ENCODE measurements at regions not wholly inside any gene's neighbourhood (a gene's known extent, or its start where the extent isn't known, plus 50 kb on each side); places are given as distances from the start of the nearest gene placed in this dataset.
"Not testable (repeated sequence)": the region's sequence is repeated elsewhere in the genome, so short reads cannot be mapped to it uniquely, and the experiment has no call there.

GRCh38 chr1:29800522-29800956 lies 564.2 kb downstream of the PTPRU start:
- DNase-seq: no peak

- DNase-seq: no peak
Measured at GRCh38 chr1:29800120-29800519, 563.8 kb downstream of the PTPRU start.

- DNase-seq: no peak
Measured at GRCh38 chr1:29798699-29799566, 562.6 kb downstream of the PTPRU start.

GRCh38 chr1:29797125-29797524 lies 560.8 kb downstream of the PTPRU start:
- DNase-seq: not testable (repeated sequence)

GRCh38 chr1:29795965-29796364 lies 559.6 kb downstream of the PTPRU start:
- not testable (repeated sequence) for DNase-seq

- no peak for DNase-seq
Measured at GRCh38 chr1:29793653-29794348, 557.5 kb downstream of the PTPRU start.

- DNase-seq: peak; percentile 36
Measured at GRCh38 chr1:29793101-29793546, 556.8 kb downstream of the PTPRU start.

GRCh38 chr1:29789910-29790247 lies 553.6 kb downstream of the PTPRU start:
- DNase-seq: no peak

GRCh38 chr1:29789221-29789909 lies 553.0 kb downstream of the PTPRU start:
- no peak for DNase-seq

GRCh38 chr1:29786791-29787732 lies 550.7 kb downstream of the PTPRU start:
- no peak for DNase-seq

- DNase-seq: no peak
Measured at GRCh38 chr1:29786195-29786594, 549.9 kb downstream of the PTPRU start.

GRCh38 chr1:29785554-29785953 lies 549.2 kb downstream of the PTPRU start:
- DNase-seq: no peak

- no peak for DNase-seq
Measured at GRCh38 chr1:29785137-29785527, 548.8 kb downstream of the PTPRU start.

- no peak for DNase-seq
Measured at GRCh38 chr1:29784276-29785136, 548.2 kb downstream of the PTPRU start.

- DNase-seq: no peak
Measured at GRCh38 chr1:29783508-29784275, 547.4 kb downstream of the PTPRU start.

GRCh38 chr1:29782846-29783507 lies 546.7 kb downstream of the PTPRU start:
- DNase-seq: no peak

GRCh38 chr1:29779146-29779545 lies 542.8 kb downstream of the PTPRU start:
- no peak for DNase-seq

- DNase-seq: no peak
Measured at GRCh38 chr1:29777522-29777921, 541.2 kb downstream of the PTPRU start.

GRCh38 chr1:29774355-29774754 lies 538.0 kb downstream of the PTPRU start:
- no peak for DNase-seq

GRCh38 chr1:29772584-29773100 lies 536.3 kb downstream of the PTPRU start:
- DNase-seq: no peak

Measured in CD4-positive, alpha-beta T cell treated with Interleukin-21 for 1 hour (primary cell).